ENCODE measurements at regions not wholly inside any gene's neighbourhood (a gene's known extent, or its start where the extent isn't known, plus 50 kb on each side); places are given as distances from the start of the nearest gene placed in this dataset.

DNA sequence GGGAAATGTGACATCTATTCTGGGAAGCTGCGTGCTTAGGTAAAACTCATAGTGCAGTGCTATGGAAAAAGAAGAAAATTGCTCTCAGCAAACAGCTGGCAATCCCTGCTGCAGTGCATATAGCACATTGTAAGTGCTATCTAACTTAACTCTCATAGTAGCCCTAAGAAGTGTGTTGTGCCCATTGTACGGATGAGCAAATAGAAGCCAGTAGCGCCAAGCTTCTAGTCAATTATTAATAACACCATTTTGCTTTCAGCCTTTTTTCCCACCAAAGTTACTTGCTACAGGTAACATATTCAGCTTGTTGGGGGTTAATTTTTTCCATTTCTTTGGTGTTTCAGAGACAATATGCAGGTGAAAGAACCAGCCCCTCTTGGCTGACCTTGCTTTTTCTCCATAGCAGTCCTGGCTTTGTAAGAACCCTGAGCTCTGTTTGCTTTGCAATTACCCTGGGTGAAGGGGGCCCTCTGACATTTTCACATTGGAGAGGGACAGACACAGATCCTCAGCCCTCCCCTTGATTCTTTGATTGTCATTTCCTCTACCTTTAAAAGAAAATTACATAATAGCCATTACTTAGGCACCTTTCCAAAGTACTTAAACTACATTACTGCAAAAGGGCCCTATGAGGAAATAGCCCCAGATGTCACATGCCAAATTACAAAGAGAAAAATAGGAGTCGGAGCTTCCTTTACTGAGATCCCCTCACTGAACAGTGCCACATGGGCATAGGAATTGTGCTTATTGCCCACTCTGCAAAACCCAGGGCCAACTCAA lies 576.2 kb upstream of the TBX3 start:
- peaks cover 7% of the 10 kb centered on the region for H3K4me1 Mint-ChIP-seq
- no peaks in the 10 kb centered on the region for H3K9me3 Mint-ChIP-seq
- H3K27ac Mint-ChIP-seq = no peak overlapping the region
- TF ChIP-seq, protein P1, sequence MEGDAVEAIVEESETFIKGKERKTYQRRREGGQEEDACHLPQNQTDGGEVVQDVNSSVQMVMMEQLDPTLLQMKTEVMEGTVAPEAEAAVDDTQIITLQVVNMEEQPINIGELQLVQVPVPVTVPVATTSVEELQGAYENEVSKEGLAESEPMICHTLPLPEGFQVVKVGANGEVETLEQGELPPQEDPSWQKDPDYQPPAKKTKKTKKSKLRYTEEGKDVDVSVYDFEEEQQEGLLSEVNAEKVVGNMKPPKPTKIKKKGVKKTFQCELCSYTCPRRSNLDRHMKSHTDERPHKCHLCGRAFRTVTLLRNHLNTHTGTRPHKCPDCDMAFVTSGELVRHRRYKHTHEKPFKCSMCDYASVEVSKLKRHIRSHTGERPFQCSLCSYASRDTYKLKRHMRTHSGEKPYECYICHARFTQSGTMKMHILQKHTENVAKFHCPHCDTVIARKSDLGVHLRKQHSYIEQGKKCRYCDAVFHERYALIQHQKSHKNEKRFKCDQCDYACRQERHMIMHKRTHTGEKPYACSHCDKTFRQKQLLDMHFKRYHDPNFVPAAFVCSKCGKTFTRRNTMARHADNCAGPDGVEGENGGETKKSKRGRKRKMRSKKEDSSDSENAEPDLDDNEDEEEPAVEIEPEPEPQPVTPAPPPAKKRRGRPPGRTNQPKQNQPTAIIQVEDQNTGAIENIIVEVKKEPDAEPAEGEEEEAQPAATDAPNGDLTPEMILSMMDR (IDR thresholded peaks at IDR 0.05) = no peak
- H3K36me3 Mint-ChIP-seq (ENCODE audit: low read depth) = no peaks in the 10 kb centered on the region
- peaks cover 16% of the 10 kb centered on the region for H3K27me3 Mint-ChIP-seq (ENCODE audit: low read depth, poor library complexity)
- DNase-seq = no peak
- no peak overlapping the region for H3K4me3 Mint-ChIP-seq

DNA sequence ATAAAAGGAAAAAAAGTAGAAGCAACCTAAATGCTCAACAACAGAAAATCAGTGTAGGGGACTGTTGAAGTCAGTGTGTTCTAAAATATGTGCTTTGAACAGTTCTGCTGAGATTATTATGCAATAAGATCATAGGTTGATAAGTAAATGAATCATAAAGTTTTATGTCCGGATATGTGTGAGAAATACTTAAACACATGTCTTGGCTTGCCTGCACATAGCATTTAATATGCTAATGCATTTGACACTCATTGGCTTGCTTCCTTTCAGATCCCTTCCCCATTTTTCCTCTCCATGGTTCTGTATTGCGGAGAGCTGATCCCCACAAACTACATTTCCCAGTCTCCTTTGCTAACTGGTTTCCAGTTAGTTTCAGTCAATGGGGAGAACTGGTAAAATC lies 573.8 kb upstream of the TBX3 start:
- peaks cover 20% of the 10 kb centered on the region for H3K27me3 Mint-ChIP-seq (ENCODE audit: low read depth, poor library complexity)
- TF ChIP-seq, protein P1 (IDR thresholded peaks at IDR 0.05) = no peak
- no peak overlapping the region for H3K4me3 Mint-ChIP-seq
- DNase-seq = no peak
- H3K9me3 Mint-ChIP-seq = no peaks in the 10 kb centered on the region
- no peaks in the 10 kb centered on the region for H3K36me3 Mint-ChIP-seq (ENCODE audit: low read depth)
- no peak overlapping the region for H3K27ac Mint-ChIP-seq
- H3K4me1 Mint-ChIP-seq = peaks cover 16% of the 10 kb centered on the region

DNA sequence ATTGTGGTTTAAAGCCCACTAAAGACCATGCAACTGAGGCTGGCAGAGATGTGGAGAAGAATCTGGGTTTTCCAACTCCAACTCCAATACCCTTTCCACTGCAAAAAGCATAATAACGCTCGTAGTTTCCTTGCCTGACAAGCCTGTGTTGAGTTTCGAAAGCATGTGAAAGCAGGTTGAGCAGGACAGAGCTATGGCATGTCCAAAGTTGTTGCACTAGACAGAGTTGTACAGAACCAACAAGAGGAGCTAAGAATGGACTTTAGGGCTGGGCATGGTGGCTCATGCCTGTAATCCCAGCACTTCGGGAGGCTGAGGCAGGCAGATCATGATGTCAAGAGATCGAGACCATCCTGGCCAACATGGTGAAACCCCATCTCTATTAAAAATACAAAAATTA lies 572.0 kb upstream of the TBX3 start:
- no peak for DNase-seq
- no peaks in the 10 kb centered on the region for H3K36me3 Mint-ChIP-seq (ENCODE audit: low read depth)
- no peaks in the 10 kb centered on the region for H3K9me3 Mint-ChIP-seq
- TF ChIP-seq, protein P1 (IDR thresholded peaks at IDR 0.05) = no peak
- peaks cover 16% of the 10 kb centered on the region for H3K4me1 Mint-ChIP-seq
- H3K27me3 Mint-ChIP-seq (ENCODE audit: low read depth, poor library complexity) = peaks cover 28% of the 10 kb centered on the region
- no peak overlapping the region for H3K4me3 Mint-ChIP-seq
- H3K27ac Mint-ChIP-seq = no peak overlapping the region

DNA sequence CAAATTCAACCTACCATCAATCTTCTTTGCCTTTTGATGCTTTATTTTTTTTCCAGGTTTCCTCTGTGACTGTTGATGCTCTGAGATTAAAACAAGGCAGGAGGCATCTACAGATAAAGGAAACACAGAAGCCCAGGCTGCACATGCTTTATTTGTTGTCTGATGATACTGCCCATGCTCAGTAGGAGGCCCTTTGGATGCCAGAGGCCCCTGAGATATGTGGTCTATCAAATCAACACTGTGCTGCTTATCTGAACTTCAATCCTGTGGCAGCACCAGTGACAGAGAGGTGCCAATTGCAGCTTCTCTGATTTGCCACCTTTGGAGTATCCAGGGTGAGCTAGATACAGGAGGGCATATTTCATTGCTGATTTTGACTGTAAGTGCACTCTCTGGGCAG lies 571.3 kb upstream of the TBX3 start:
- Mint-ChIP-seq H3K4me3 (no peak overlapping the region), H3K27me3 (ENCODE audit: low read depth, poor library complexity) (peaks cover 28% of the 10 kb centered on the region), H3K4me1 (peaks cover 10% of the 10 kb centered on the region), H3K9me3 (no peaks in the 10 kb centered on the region), H3K27ac (no peak overlapping the region), H3K36me3 (ENCODE audit: low read depth) (no peaks in the 10 kb centered on the region)
- no peak for DNase-seq
- TF ChIP-seq, protein P1 (IDR thresholded peaks at IDR 0.05) = no peak

DNA sequence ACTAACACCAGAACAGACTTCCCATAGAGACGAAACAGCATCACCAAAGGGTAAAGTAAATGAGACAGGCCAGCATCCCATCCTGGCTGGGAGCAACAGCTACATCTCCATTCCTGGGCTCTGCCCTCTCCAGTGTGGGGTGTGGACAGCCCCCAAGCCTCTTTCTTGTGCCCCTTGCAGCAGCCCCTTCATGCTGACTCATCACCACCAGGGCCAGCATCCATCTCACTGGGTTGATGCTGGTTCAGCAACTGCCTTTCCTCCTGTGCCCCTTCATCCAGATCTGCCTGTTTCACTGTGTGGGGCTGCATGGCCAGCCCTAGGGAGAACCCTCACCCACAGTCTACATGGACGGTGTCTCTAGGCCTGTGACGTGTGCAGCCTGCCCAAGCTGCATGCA lies 569.1 kb upstream of the TBX3 start:
- Mint-ChIP-seq H3K27ac (no peak overlapping the region), H3K27me3 (ENCODE audit: low read depth, poor library complexity) (peaks cover 28% of the 10 kb centered on the region), H3K4me3 (no peak overlapping the region), H3K9me3 (peaks cover 8% of the 10 kb centered on the region), H3K4me1 (peaks cover 8% of the 10 kb centered on the region), H3K36me3 (ENCODE audit: low read depth) (no peaks in the 10 kb centered on the region)
- TF ChIP-seq, protein P1 (IDR thresholded peaks at IDR 0.05) = no peak
- DNase-seq = no peak

DNA sequence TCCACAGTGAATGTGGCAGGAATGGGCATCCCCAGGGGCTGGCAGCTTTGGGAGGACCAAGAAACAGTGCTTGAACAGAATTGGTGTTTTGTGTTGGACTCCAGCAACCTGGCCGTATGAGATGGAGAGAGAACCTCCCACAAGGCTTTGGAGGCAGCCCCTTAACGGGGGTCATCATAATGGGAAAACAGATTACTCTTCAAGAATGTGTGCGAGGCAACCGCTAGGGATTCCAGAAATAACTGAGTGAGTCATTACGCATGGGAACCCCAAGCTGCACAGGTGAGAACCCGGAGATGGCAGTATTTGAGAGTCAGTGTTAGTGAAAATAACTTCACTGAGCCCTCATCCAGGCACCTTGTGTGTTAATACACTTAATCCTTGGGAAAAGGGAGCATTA lies 567.8 kb upstream of the TBX3 start:
- TF ChIP-seq, protein P1 (IDR thresholded peaks at IDR 0.05) = no peak
- Mint-ChIP-seq H3K27ac (no peak overlapping the region), H3K36me3 (ENCODE audit: low read depth) (no peaks in the 10 kb centered on the region), H3K9me3 (peaks cover 8% of the 10 kb centered on the region), H3K27me3 (ENCODE audit: low read depth, poor library complexity) (peaks cover 24% of the 10 kb centered on the region), H3K4me3 (no peak overlapping the region), H3K4me1 (peaks cover 8% of the 10 kb centered on the region)
- DNase-seq = no peak

All from nephron progenitor cell (in vitro differentiated cells).